Uterus (tissue), 3 donors: ENCODE measurements at regions not wholly inside any gene's neighbourhood (a gene's known extent, or its start where the extent isn't known, plus 50 kb on each side); places are given as distances from the start of the nearest gene placed in this dataset.

Experiments used
- DNase-seq, 2 donors: peaks; one replicate each; pipeline ENCODE4 v3.0.0-alpha.2; 2019 to 2020
- H3K27ac ChIP-seq, 2 donors: fragments of 200-600 bp; sonication (generic); 1 replicate in 1 of 2; 2 replicates in 1 of 2; pipeline ENCODE4 v1.5.1; 2016 to 2018
- H3K27me3 ChIP-seq, 2 donors: fragments of 200-600 bp; sonication (generic); one replicate each; pipeline ENCODE4 v1.5.1; 2018 to 2019; ENCODE audit warnings: control low read depth in 1 of 2
- H3K36me3 ChIP-seq, 2 donors: fragments of 200-600 bp; sonication (generic); one replicate each; pipeline ENCODE4 v1.5.1; 2019; ENCODE audit warnings: control low read depth in 1 of 2
- H3K4me1 ChIP-seq, 2 donors: fragments of 200-600 bp; sonication (generic); one replicate each; pipeline ENCODE4 v1.5.1; 2018 to 2019; ENCODE audit warnings: control low read depth in 1 of 2
- H3K4me3 ChIP-seq, 2 donors: fragments of 200-600 bp; sonication (generic); 1 replicate in 1 of 2; 2 replicates in 1 of 2; pipeline ENCODE4 v1.5.1; 2018 to 2019; ENCODE audit warnings: mild to moderate bottlenecking in 1 of 2
- H3K9me3 ChIP-seq, 2 donors: fragments of 200-600 bp; sonication (generic); one replicate each; pipeline ENCODE4 v1.5.1; 2019; ENCODE audit warnings: control low read depth in 1 of 2
- CTCF ChIP-seq, 4 experiments: fragments of 200-600 bp in 2 of 4; fragments of 450-650 bp in 2 of 4; sonication (generic) in 2 of 4; IDR thresholded peaks; one replicate each; pipeline ENCODE4 v1.5.1; 2016 to 2019; ENCODE audit warnings: antibody characterized with exemption in 4 of 4, mild to moderate bottlenecking in 2 of 4, moderate library complexity in 1 of 4
- POLR2A ChIP-seq, 2 donors: fragments of 450-650 bp; IDR thresholded peaks; one replicate each; pipeline ENCODE4 v1.6.1; 2016; ENCODE audit warnings: antibody characterized with exemption in 2 of 2, mild to moderate bottlenecking in 1 of 2, moderate library complexity in 1 of 2
- intact Hi-C: fragments of 100-400 bp; cut with DNase I; formaldehyde crosslinking; loops from one replicate; pipeline ENCODE4 v1.15.1; 2023; ENCODE audit warnings: low total_unique reads
- donor health status: DM: yes; HTN: yes; CAD: no.

- H3K27ac ChIP-seq = no peak overlapping the region
- no peaks in the 10 kb centered on the region for H3K4me1 ChIP-seq
Measured at GRCh38 chr4:163624727-163625126, 130.2 kb downstream of the TMA16 start.

GRCh38 chr4:163631288-163631687 is 136.8 kb downstream of the TMA16 start:
- H3K27me3 ChIP-seq = no peaks in the 10 kb centered on the region

More at GRCh38 chr4:163624727-163625126, 130.2 kb downstream of the TMA16 start:
- H3K27me3 ChIP-seq = no peaks in the 10 kb centered on the region
- no peaks in the 10 kb centered on the region for H3K36me3 ChIP-seq
- no peaks in the 10 kb centered on the region for H3K9me3 ChIP-seq
- TF ChIP-seq CTCF (IDR thresholded peaks at IDR 0.05) = no peak
- no peak for TF ChIP-seq POLR2A (IDR thresholded peaks at IDR 0.05)
- intact Hi-C loops = no loop called here
- H3K4me3 ChIP-seq = no peak overlapping the region
- DNase-seq = no peak

GRCh38 chr4:163638909-163639308 is 144.4 kb downstream of the TMA16 start:
- no peaks in the 10 kb centered on the region for H3K27me3 ChIP-seq
- intact Hi-C loops = no loop called here
- no peaks in the 10 kb centered on the region for H3K36me3 ChIP-seq
- no peak for TF ChIP-seq CTCF (IDR thresholded peaks at IDR 0.05)
- TF ChIP-seq POLR2A (IDR thresholded peaks at IDR 0.05) = no peak
- no peak overlapping the region for H3K27ac ChIP-seq
- H3K4me3 ChIP-seq = no peak overlapping the region
- DNase-seq = no peak
- H3K4me1 ChIP-seq = no peaks in the 10 kb centered on the region
- H3K9me3 ChIP-seq = no peaks in the 10 kb centered on the region

More at GRCh38 chr4:163631288-163631687, 136.8 kb downstream of the TMA16 start:
- Histone ChIP-seq H3K4me1 (no peaks in the 10 kb centered on the region), H3K36me3 (no peaks in the 10 kb centered on the region), H3K9me3 (no peaks in the 10 kb centered on the region), H3K4me3 (no peak overlapping the region), H3K27ac (no peak overlapping the region)
- DNase-seq = no peak
- no peak for TF ChIP-seq POLR2A (IDR thresholded peaks at IDR 0.05)
- no peak for TF ChIP-seq CTCF (IDR thresholded peaks at IDR 0.05)
- intact Hi-C loops = no loop called here

GRCh38 chr4:163649557-163650091 is 155.1 kb downstream of the TMA16 start:
- Histone ChIP-seq H3K36me3 (no peaks in the 10 kb centered on the region), H3K4me3 (no peak overlapping the region), H3K27ac (no peak overlapping the region), H3K9me3 (peaks cover 0 to 2% of the 10 kb centered on the region in 2 donors), H3K4me1 (no peaks in the 10 kb centered on the region), H3K27me3 (no peaks in the 10 kb centered on the region)
- intact Hi-C loops = no loop called here
- no peak for DNase-seq
- TF ChIP-seq CTCF (IDR thresholded peaks at IDR 0.05) (no peak), POLR2A (IDR thresholded peaks at IDR 0.05) (no peak)

- no peaks in the 10 kb centered on the region for H3K9me3 ChIP-seq
- TF ChIP-seq POLR2A (IDR thresholded peaks at IDR 0.05) = no peak
- no peak for TF ChIP-seq CTCF (IDR thresholded peaks at IDR 0.05)
- no peak for DNase-seq
- no peaks in the 10 kb centered on the region for H3K27me3 ChIP-seq
- H3K36me3 ChIP-seq = no peaks in the 10 kb centered on the region
- H3K27ac ChIP-seq = no peak overlapping the region
- H3K4me3 ChIP-seq = no peak overlapping the region
- intact Hi-C loops = no loop called here
- H3K4me1 ChIP-seq = no peaks in the 10 kb centered on the region
Measured at GRCh38 chr4:163651761-163652160, 157.3 kb downstream of the TMA16 start.
